ENCODE measurements at regions not wholly inside any gene's neighbourhood (a gene's known extent, or its start where the extent isn't known, plus 50 kb on each side); places are given as distances from the start of the nearest gene placed in this dataset.

DNA sequence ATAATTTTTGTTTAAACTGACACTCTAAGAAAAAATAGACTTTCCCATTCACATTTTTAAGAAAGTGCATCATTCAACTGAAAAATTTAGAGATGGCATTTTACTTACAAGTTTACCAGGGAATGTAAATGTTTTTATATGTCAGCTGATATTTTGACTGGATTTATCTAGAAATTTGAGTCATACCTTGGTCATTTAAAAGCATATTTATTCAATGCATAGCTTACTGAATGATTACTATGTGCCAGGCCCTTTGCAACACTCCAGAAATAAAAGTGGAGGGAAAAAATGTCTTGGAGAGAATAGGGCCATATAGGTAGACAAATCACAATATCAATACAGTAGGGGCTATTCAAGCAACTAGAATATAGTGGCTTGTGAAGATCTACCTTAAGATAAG lies 98.4 kb upstream of the FAM3C start:
- Histone ChIP-seq H3K36me3 (no peaks in the 10 kb centered on the region), H3K27me3 (no peaks in the 10 kb centered on the region), H3K4me3 (no peak overlapping the region), H3K27ac (no peak overlapping the region), H3K9me3 (no peaks in the 10 kb centered on the region), H3K4me1 (peaks cover 0 to 9% (median 0%) of the 10 kb centered on the region in 4 donors)
- intact Hi-C loops (cut with DNase I; ENCODE audit: low total_unique reads): no loop called here
- DNase-seq: no peak
- TF ChIP-seq POLR2A (IDR thresholded peaks at IDR 0.05) (no peak), EP300 (IDR thresholded peaks at IDR 0.05; ENCODE audit: low read depth) (no peak), POLR2AphosphoS5 (IDR thresholded peaks at IDR 0.05) (no peak)
- TF ChIP-seq, protein P1, sequence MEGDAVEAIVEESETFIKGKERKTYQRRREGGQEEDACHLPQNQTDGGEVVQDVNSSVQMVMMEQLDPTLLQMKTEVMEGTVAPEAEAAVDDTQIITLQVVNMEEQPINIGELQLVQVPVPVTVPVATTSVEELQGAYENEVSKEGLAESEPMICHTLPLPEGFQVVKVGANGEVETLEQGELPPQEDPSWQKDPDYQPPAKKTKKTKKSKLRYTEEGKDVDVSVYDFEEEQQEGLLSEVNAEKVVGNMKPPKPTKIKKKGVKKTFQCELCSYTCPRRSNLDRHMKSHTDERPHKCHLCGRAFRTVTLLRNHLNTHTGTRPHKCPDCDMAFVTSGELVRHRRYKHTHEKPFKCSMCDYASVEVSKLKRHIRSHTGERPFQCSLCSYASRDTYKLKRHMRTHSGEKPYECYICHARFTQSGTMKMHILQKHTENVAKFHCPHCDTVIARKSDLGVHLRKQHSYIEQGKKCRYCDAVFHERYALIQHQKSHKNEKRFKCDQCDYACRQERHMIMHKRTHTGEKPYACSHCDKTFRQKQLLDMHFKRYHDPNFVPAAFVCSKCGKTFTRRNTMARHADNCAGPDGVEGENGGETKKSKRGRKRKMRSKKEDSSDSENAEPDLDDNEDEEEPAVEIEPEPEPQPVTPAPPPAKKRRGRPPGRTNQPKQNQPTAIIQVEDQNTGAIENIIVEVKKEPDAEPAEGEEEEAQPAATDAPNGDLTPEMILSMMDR (IDR thresholded peaks at IDR 0.05): no peak
- in situ Hi-C loops (cut with MboI; ENCODE audit: low pct_ligation_motif_present in 1 of 4, low pct_unique_long_range_greater_than_20kb in 1 of 4, low sequenced_read_pairs in 3 of 4): no loop called here

DNA sequence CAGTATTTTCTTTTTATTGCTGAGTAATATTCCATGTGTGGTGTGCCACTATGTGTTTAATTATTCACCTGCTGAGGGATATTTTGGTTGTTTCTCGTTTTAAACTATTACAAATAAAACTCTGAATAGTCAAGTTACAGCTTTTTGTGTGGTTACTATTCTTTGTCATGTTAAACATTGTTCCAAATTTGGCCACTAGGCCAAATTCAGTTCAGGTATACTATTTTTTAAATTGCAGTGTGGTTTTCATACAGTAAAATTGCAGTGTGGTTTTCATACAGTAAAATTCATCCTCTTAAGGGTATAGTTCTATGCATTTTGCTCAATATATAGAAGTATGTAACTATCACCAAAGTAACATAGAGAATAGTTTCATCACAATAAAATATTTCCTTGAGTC lies 97.4 kb upstream of the FAM3C start:
- Histone ChIP-seq H3K27ac (no peak overlapping the region), H3K9me3 (no peaks in the 10 kb centered on the region), H3K4me3 (no peak overlapping the region), H3K36me3 (no peaks in the 10 kb centered on the region), H3K27me3 (no peaks in the 10 kb centered on the region), H3K4me1 (peaks cover 0 to 5% (median 0%) of the 10 kb centered on the region in 4 donors)
- in situ Hi-C loops (cut with MboI; ENCODE audit: low pct_ligation_motif_present in 1 of 4, low pct_unique_long_range_greater_than_20kb in 1 of 4, low sequenced_read_pairs in 3 of 4) (no loop called here), intact Hi-C loops (cut with DNase I; ENCODE audit: low total_unique reads) (no loop called here)
- no peak for DNase-seq
- 28 to 33% methylated on average over 1 of the region's 1 CpG for WGBS, 2 donors (ENCODE audit: low coverage in 1 of 2)
- TF ChIP-seq, protein P1 (IDR thresholded peaks at IDR 0.05): no peak
- no peak for TF ChIP-seq POLR2AphosphoS5 (IDR thresholded peaks at IDR 0.05)
- TF ChIP-seq EP300 (IDR thresholded peaks at IDR 0.05; ENCODE audit: low read depth): no peak
- no peak for TF ChIP-seq POLR2A (IDR thresholded peaks at IDR 0.05)

DNA sequence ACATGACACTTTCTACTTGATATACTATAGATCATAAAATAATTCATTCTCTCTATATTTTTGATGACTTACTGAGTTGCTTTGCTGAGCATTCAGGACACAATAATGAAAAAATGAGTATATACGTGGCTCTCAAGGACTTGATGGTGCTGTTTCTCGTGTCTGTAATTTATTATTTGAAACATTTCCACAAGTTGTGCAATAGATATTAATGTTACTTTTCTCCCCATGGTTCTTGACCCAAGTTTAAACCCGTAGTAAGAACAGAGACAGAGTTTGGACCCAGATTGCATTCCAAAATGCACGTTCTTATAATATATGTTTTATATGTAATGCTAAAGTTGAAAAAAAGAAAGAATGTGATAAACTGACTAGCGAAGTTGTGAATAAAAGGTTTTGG lies 94.2 kb upstream of the FAM3C start:
- no peaks in the 10 kb centered on the region for H3K27me3 ChIP-seq
- no peak overlapping the region for H3K4me3 ChIP-seq
- H3K9me3 ChIP-seq: no peaks in the 10 kb centered on the region
- WGBS, 2 donors (ENCODE audit: low coverage in 1 of 2): 81 to 92% methylated on average over 5 of the region's 5 CpGs
- no peak for TF ChIP-seq POLR2AphosphoS5 (IDR thresholded peaks at IDR 0.05)
- TF ChIP-seq, protein P1 (IDR thresholded peaks at IDR 0.05): no peak
- TF ChIP-seq EP300 (IDR thresholded peaks at IDR 0.05; ENCODE audit: low read depth): no peak
- no peak for TF ChIP-seq POLR2A (IDR thresholded peaks at IDR 0.05)
- intact Hi-C loops (cut with DNase I; ENCODE audit: low total_unique reads): no loop called here
- no peak overlapping the region for H3K27ac ChIP-seq
- peaks cover 0 to 3% (median 0%) of the 10 kb centered on the region in 4 donors for H3K4me1 ChIP-seq
- in situ Hi-C loops (cut with MboI; ENCODE audit: low pct_ligation_motif_present in 1 of 4, low pct_unique_long_range_greater_than_20kb in 1 of 4, low sequenced_read_pairs in 3 of 4): no loop called here
- no peaks in the 10 kb centered on the region for H3K36me3 ChIP-seq
- DNase-seq: no peak

DNA sequence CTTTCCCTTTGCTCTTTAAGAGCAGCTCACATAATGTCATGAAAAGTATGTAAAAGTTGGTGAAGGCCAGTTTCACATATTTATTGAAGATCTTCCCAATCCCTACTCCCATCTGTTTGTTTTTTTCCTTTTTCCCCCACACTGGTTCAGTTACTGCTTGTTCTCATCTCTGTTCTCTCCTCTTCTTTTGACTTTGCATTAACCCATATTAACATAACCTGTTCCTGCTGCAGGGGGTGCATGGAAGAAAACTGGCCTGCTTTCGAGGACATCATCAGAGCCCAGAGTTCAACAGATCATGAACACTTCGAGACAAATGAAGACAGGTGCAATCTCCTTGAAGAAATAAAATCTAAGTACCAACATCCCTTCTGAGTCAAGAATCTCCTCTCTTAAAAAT lies 93.3 kb upstream of the FAM3C start:
- Histone ChIP-seq H3K9me3 (no peaks in the 10 kb centered on the region), H3K4me1 (peaks cover 0 to 3% (median 0%) of the 10 kb centered on the region in 4 donors), H3K4me3 (no peak overlapping the region), H3K36me3 (no peaks in the 10 kb centered on the region), H3K27me3 (no peaks in the 10 kb centered on the region), H3K27ac (no peak overlapping the region)
- TF ChIP-seq EP300 (IDR thresholded peaks at IDR 0.05; ENCODE audit: low read depth) (no peak), POLR2AphosphoS5 (IDR thresholded peaks at IDR 0.05) (no peak), POLR2A (IDR thresholded peaks at IDR 0.05) (no peak)
- TF ChIP-seq, protein P1 (IDR thresholded peaks at IDR 0.05): no peak
- intact Hi-C loops (cut with DNase I; ENCODE audit: low total_unique reads): no loop called here
- no peak for DNase-seq
- in situ Hi-C loops (cut with MboI; ENCODE audit: low pct_ligation_motif_present in 1 of 4, low pct_unique_long_range_greater_than_20kb in 1 of 4, low sequenced_read_pairs in 3 of 4): no loop called here
- 83 to 92% methylated on average over 2 of the region's 2 CpGs for WGBS, 2 donors (ENCODE audit: low coverage in 1 of 2)

All from transverse colon (tissue), 4 donors.